ENCODE measurements at regions not wholly inside any gene's neighbourhood (a gene's known extent, or its start where the extent isn't known, plus 50 kb on each side); places are given as distances from the start of the nearest gene placed in this dataset.

- no peaks in the 10 kb centered on the region for H3K9me3 ChIP-seq (ENCODE audit: control insufficient read depth, low read length)
- no peaks in the 10 kb centered on the region for H3K36me3 ChIP-seq (ENCODE audit: control insufficient read depth, insufficient read depth, low read length)
- H3K4me3 ChIP-seq (ENCODE audit: extremely low read depth, insufficient read depth, low read length, poor library complexity, severe bottlenecking) = no peak overlapping the region
- H3K4me1 ChIP-seq (ENCODE audit: control insufficient read depth, insufficient read depth, low read length, poor library complexity, severe bottlenecking) = peaks cover 8% of the 10 kb centered on the region
- WGBS, 2 experiments (ENCODE audit: insufficient coverage in 2 of 2) = 90% methylated on average over 15 to 23 of the region's 28 CpGs
- H3K27ac ChIP-seq (ENCODE audit: low read depth, low read length, severe bottlenecking) = peak overlapping the region; percentile 81
Observed at GRCh38 chr11:69939551-69940245, 120.5 kb upstream of the FGF3 start.

- Histone ChIP-seq H3K27ac (ENCODE audit: low read depth, low read length, severe bottlenecking) (peak overlapping the region; percentile 81), H3K36me3 (ENCODE audit: control insufficient read depth, insufficient read depth, low read length) (no peaks in the 10 kb centered on the region), H3K9me3 (ENCODE audit: control insufficient read depth, low read length) (no peaks in the 10 kb centered on the region), H3K4me3 (ENCODE audit: extremely low read depth, insufficient read depth, low read length, poor library complexity, severe bottlenecking) (no peak overlapping the region), H3K4me1 (ENCODE audit: control insufficient read depth, insufficient read depth, low read length, poor library complexity, severe bottlenecking) (peaks cover 8% of the 10 kb centered on the region)
- 82 to 87% methylated on average over 3 to 6 of the region's 6 CpGs for WGBS, 2 experiments (ENCODE audit: insufficient coverage in 2 of 2)
Observed at GRCh38 chr11:69940246-69940610, 121.0 kb upstream of the FGF3 start.

GRCh38 chr11:69941546-69942332 lies 122.5 kb upstream of the FGF3 start:
- Histone ChIP-seq H3K27ac (ENCODE audit: low read depth, low read length, severe bottlenecking) (no peak overlapping the region), H3K9me3 (ENCODE audit: control insufficient read depth, low read length) (no peaks in the 10 kb centered on the region), H3K36me3 (ENCODE audit: control insufficient read depth, insufficient read depth, low read length) (no peaks in the 10 kb centered on the region), H3K4me3 (ENCODE audit: extremely low read depth, insufficient read depth, low read length, poor library complexity, severe bottlenecking) (no peak overlapping the region), H3K4me1 (ENCODE audit: control insufficient read depth, insufficient read depth, low read length, poor library complexity, severe bottlenecking) (peaks cover 8% of the 10 kb centered on the region)
- WGBS, 2 experiments (ENCODE audit: insufficient coverage in 2 of 2) = 86 to 92% methylated on average over 10 to 11 of the region's 15 CpGs

GRCh38 chr11:69942333-69942820 lies 123.2 kb upstream of the FGF3 start:
- Histone ChIP-seq H3K27ac (ENCODE audit: low read depth, low read length, severe bottlenecking) (no peak overlapping the region), H3K4me3 (ENCODE audit: extremely low read depth, insufficient read depth, low read length, poor library complexity, severe bottlenecking) (no peak overlapping the region), H3K9me3 (ENCODE audit: control insufficient read depth, low read length) (no peaks in the 10 kb centered on the region), H3K36me3 (ENCODE audit: control insufficient read depth, insufficient read depth, low read length) (no peaks in the 10 kb centered on the region), H3K4me1 (ENCODE audit: control insufficient read depth, insufficient read depth, low read length, poor library complexity, severe bottlenecking) (peaks cover 8% of the 10 kb centered on the region)
- 95 to 97% methylated on average over 8 to 9 of the region's 9 CpGs for WGBS, 2 experiments (ENCODE audit: insufficient coverage in 2 of 2)

- 78 to 81% methylated on average over 4 to 6 of the region's 6 CpGs for WGBS, 2 experiments (ENCODE audit: insufficient coverage in 2 of 2)
- H3K36me3 ChIP-seq (ENCODE audit: control insufficient read depth, insufficient read depth, low read length) = no peaks in the 10 kb centered on the region
- H3K4me3 ChIP-seq (ENCODE audit: extremely low read depth, insufficient read depth, low read length, poor library complexity, severe bottlenecking) = no peak overlapping the region
- no peaks in the 10 kb centered on the region for H3K9me3 ChIP-seq (ENCODE audit: control insufficient read depth, low read length)
- H3K27ac ChIP-seq (ENCODE audit: low read depth, low read length, severe bottlenecking) = no peak overlapping the region
- peaks cover 8% of the 10 kb centered on the region for H3K4me1 ChIP-seq (ENCODE audit: control insufficient read depth, insufficient read depth, low read length, poor library complexity, severe bottlenecking)
Observed at GRCh38 chr11:69943066-69943465, 123.8 kb upstream of the FGF3 start.

GRCh38 chr11:69943506-69943905 lies 124.3 kb upstream of the FGF3 start:
- Histone ChIP-seq H3K4me1 (ENCODE audit: control insufficient read depth, insufficient read depth, low read length, poor library complexity, severe bottlenecking) (peaks cover 13% of the 10 kb centered on the region), H3K27ac (ENCODE audit: low read depth, low read length, severe bottlenecking) (no peak overlapping the region), H3K4me3 (ENCODE audit: extremely low read depth, insufficient read depth, low read length, poor library complexity, severe bottlenecking) (no peak overlapping the region), H3K36me3 (ENCODE audit: control insufficient read depth, insufficient read depth, low read length) (no peaks in the 10 kb centered on the region), H3K9me3 (ENCODE audit: control insufficient read depth, low read length) (no peaks in the 10 kb centered on the region)
- WGBS, 2 experiments (ENCODE audit: insufficient coverage in 2 of 2) = 81 to 91% methylated on average over 10 of the region's 11 CpGs

GRCh38 chr11:69944146-69944795 lies 125.1 kb upstream of the FGF3 start:
- 88 to 97% methylated on average over 6 to 8 of the region's 10 CpGs for WGBS, 2 experiments (ENCODE audit: insufficient coverage in 2 of 2)
- peaks cover 20% of the 10 kb centered on the region for H3K4me1 ChIP-seq (ENCODE audit: control insufficient read depth, insufficient read depth, low read length, poor library complexity, severe bottlenecking)
- no peaks in the 10 kb centered on the region for H3K9me3 ChIP-seq (ENCODE audit: control insufficient read depth, low read length)
- no peaks in the 10 kb centered on the region for H3K36me3 ChIP-seq (ENCODE audit: control insufficient read depth, insufficient read depth, low read length)
- no peak overlapping the region for H3K27ac ChIP-seq (ENCODE audit: low read depth, low read length, severe bottlenecking)
- H3K4me3 ChIP-seq (ENCODE audit: extremely low read depth, insufficient read depth, low read length, poor library complexity, severe bottlenecking) = no peak overlapping the region

- WGBS, 2 experiments (ENCODE audit: insufficient coverage in 2 of 2) = 86 to 100% methylated on average over 1 of the region's 1 CpG
- Histone ChIP-seq H3K27ac (ENCODE audit: low read depth, low read length, severe bottlenecking) (no peak overlapping the region), H3K36me3 (ENCODE audit: control insufficient read depth, insufficient read depth, low read length) (no peaks in the 10 kb centered on the region), H3K4me3 (ENCODE audit: extremely low read depth, insufficient read depth, low read length, poor library complexity, severe bottlenecking) (no peak overlapping the region), H3K9me3 (ENCODE audit: control insufficient read depth, low read length) (peaks cover 2% of the 10 kb centered on the region), H3K4me1 (ENCODE audit: control insufficient read depth, insufficient read depth, low read length, poor library complexity, severe bottlenecking) (peaks cover 22% of the 10 kb centered on the region)
Observed at GRCh38 chr11:69945157-69945556, 125.9 kb upstream of the FGF3 start.

- 75% methylated on average over 4 of the region's 5 CpGs; no CpG with 5 or more reads in 1 of the 2 experiments for WGBS, 2 experiments (ENCODE audit: insufficient coverage in 2 of 2)
- Histone ChIP-seq H3K4me1 (ENCODE audit: control insufficient read depth, insufficient read depth, low read length, poor library complexity, severe bottlenecking) (peaks cover 24% of the 10 kb centered on the region), H3K27ac (ENCODE audit: low read depth, low read length, severe bottlenecking) (peak overlapping the region; percentile 90), H3K4me3 (ENCODE audit: extremely low read depth, insufficient read depth, low read length, poor library complexity, severe bottlenecking) (no peak overlapping the region), H3K9me3 (ENCODE audit: control insufficient read depth, low read length) (peaks cover 5% of the 10 kb centered on the region), H3K36me3 (ENCODE audit: control insufficient read depth, insufficient read depth, low read length) (no peaks in the 10 kb centered on the region)
Observed at GRCh38 chr11:69947059-69947792, 128.0 kb upstream of the FGF3 start.

- H3K4me1 ChIP-seq (ENCODE audit: control insufficient read depth, insufficient read depth, low read length, poor library complexity, severe bottlenecking) = peaks cover 24% of the 10 kb centered on the region
- H3K4me3 ChIP-seq (ENCODE audit: extremely low read depth, insufficient read depth, low read length, poor library complexity, severe bottlenecking) = no peak overlapping the region
- 95 to 96% methylated on average over 9 to 12 of the region's 12 CpGs for WGBS, 2 experiments (ENCODE audit: insufficient coverage in 2 of 2)
- H3K9me3 ChIP-seq (ENCODE audit: control insufficient read depth, low read length) = peaks cover 5% of the 10 kb centered on the region
- H3K36me3 ChIP-seq (ENCODE audit: control insufficient read depth, insufficient read depth, low read length) = no peaks in the 10 kb centered on the region
- H3K27ac ChIP-seq (ENCODE audit: low read depth, low read length, severe bottlenecking) = peak overlapping the region; percentile 90
Observed at GRCh38 chr11:69947793-69948255, 128.6 kb upstream of the FGF3 start.
